ENCODE measurements at regions not wholly inside any gene's neighbourhood (a gene's known extent, or its start where the extent isn't known, plus 50 kb on each side); places are given as distances from the start of the nearest gene placed in this dataset.

GRCh38 chr4:129231945-129232588, 136.1 kb downstream of the C4orf33 start:
- no peaks in the 10 kb centered on the region for H3K4me1 Mint-ChIP-seq (ENCODE audit: low read depth)
- H3K27me3 Mint-ChIP-seq (ENCODE audit: insufficient read depth) = peaks cover 3% of the 10 kb centered on the region
- intact Hi-C loops (cut with micrococcal nuclease) = no loop called here
- H3K9me3 Mint-ChIP-seq = no peaks in the 10 kb centered on the region
- H3K36me3 Mint-ChIP-seq (ENCODE audit: low read depth) = no peaks in the 10 kb centered on the region
- no peak for DNase-seq (ENCODE audit: low spot score)
- no peak overlapping the region for H3K27ac Mint-ChIP-seq
- H3K4me3 Mint-ChIP-seq = no peak overlapping the region

GRCh38 chr4:129232589-129233337, 136.8 kb downstream of the C4orf33 start:
- intact Hi-C loops (cut with micrococcal nuclease) = no loop called here
- Mint-ChIP-seq H3K4me3 (no peak overlapping the region), H3K36me3 (ENCODE audit: low read depth) (no peaks in the 10 kb centered on the region), H3K4me1 (ENCODE audit: low read depth) (no peaks in the 10 kb centered on the region), H3K27ac (no peak overlapping the region), H3K9me3 (no peaks in the 10 kb centered on the region), H3K27me3 (ENCODE audit: insufficient read depth) (peaks cover 3% of the 10 kb centered on the region)
- DNase-seq (ENCODE audit: low spot score) = no peak

GRCh38 chr4:129233691-129234090, 137.7 kb downstream of the C4orf33 start:
- Mint-ChIP-seq H3K27ac (no peak overlapping the region), H3K4me1 (ENCODE audit: low read depth) (no peaks in the 10 kb centered on the region), H3K27me3 (ENCODE audit: insufficient read depth) (peaks cover 3% of the 10 kb centered on the region), H3K36me3 (ENCODE audit: low read depth) (no peaks in the 10 kb centered on the region), H3K4me3 (no peak overlapping the region), H3K9me3 (no peaks in the 10 kb centered on the region)
- intact Hi-C loops (cut with micrococcal nuclease) = no loop called here
- no peak for DNase-seq (ENCODE audit: low spot score)

GRCh38 chr4:129236351-129236750, 140.4 kb downstream of the C4orf33 start:
- H3K9me3 Mint-ChIP-seq = no peaks in the 10 kb centered on the region
- no peak for DNase-seq (ENCODE audit: low spot score)
- H3K27ac Mint-ChIP-seq = no peak overlapping the region
- no peaks in the 10 kb centered on the region for H3K36me3 Mint-ChIP-seq (ENCODE audit: low read depth)
- intact Hi-C loops (cut with micrococcal nuclease) = no loop called here
- peaks cover 6% of the 10 kb centered on the region for H3K27me3 Mint-ChIP-seq (ENCODE audit: insufficient read depth)
- H3K4me3 Mint-ChIP-seq = no peak overlapping the region
- no peaks in the 10 kb centered on the region for H3K4me1 Mint-ChIP-seq (ENCODE audit: low read depth)

GRCh38 chr4:129239088-129239487, 143.1 kb downstream of the C4orf33 start:
- Mint-ChIP-seq H3K27me3 (ENCODE audit: insufficient read depth) (peaks cover 6% of the 10 kb centered on the region), H3K36me3 (ENCODE audit: low read depth) (no peaks in the 10 kb centered on the region), H3K4me1 (ENCODE audit: low read depth) (no peaks in the 10 kb centered on the region), H3K27ac (no peak overlapping the region), H3K9me3 (no peaks in the 10 kb centered on the region), H3K4me3 (no peak overlapping the region)
- intact Hi-C loops (cut with micrococcal nuclease) = no loop called here
- no peak for DNase-seq (ENCODE audit: low spot score)

- Mint-ChIP-seq H3K9me3 (no peaks in the 10 kb centered on the region), H3K4me1 (ENCODE audit: low read depth) (no peaks in the 10 kb centered on the region), H3K27me3 (ENCODE audit: insufficient read depth) (peaks cover 6% of the 10 kb centered on the region), H3K36me3 (ENCODE audit: low read depth) (no peaks in the 10 kb centered on the region), H3K27ac (no peak overlapping the region), H3K4me3 (no peak overlapping the region)
- no peak for DNase-seq (ENCODE audit: low spot score)
- intact Hi-C loops (cut with micrococcal nuclease) = no loop called here
Observed at GRCh38 chr4:129240816-129241215, 144.9 kb downstream of the C4orf33 start.

- no peak overlapping the region for H3K4me3 Mint-ChIP-seq
- no peaks in the 10 kb centered on the region for H3K4me1 Mint-ChIP-seq (ENCODE audit: low read depth)
- no peaks in the 10 kb centered on the region for H3K36me3 Mint-ChIP-seq (ENCODE audit: low read depth)
- no peak overlapping the region for H3K27ac Mint-ChIP-seq
- no peak for DNase-seq (ENCODE audit: low spot score)
- peaks cover 1% of the 10 kb centered on the region for H3K27me3 Mint-ChIP-seq (ENCODE audit: insufficient read depth)
- intact Hi-C loops (cut with micrococcal nuclease) = no loop called here
- H3K9me3 Mint-ChIP-seq = no peaks in the 10 kb centered on the region
Observed at GRCh38 chr4:129246145-129246544, 150.2 kb downstream of the C4orf33 start.

GRCh38 chr4:129246910-129247461, 151.0 kb downstream of the C4orf33 start:
- Mint-ChIP-seq H3K36me3 (ENCODE audit: low read depth) (no peaks in the 10 kb centered on the region), H3K27me3 (ENCODE audit: insufficient read depth) (peaks cover 1% of the 10 kb centered on the region), H3K4me1 (ENCODE audit: low read depth) (no peaks in the 10 kb centered on the region), H3K9me3 (no peaks in the 10 kb centered on the region), H3K27ac (no peak overlapping the region), H3K4me3 (no peak overlapping the region)
- no peak for DNase-seq (ENCODE audit: low spot score)
- intact Hi-C loops (cut with micrococcal nuclease) = no loop called here

GRCh38 chr4:129248621-129249020, 152.7 kb downstream of the C4orf33 start:
- intact Hi-C loops (cut with micrococcal nuclease) = no loop called here
- Mint-ChIP-seq H3K9me3 (no peaks in the 10 kb centered on the region), H3K27ac (no peak overlapping the region), H3K27me3 (ENCODE audit: insufficient read depth) (peaks cover 1% of the 10 kb centered on the region), H3K4me3 (no peak overlapping the region), H3K36me3 (ENCODE audit: low read depth) (no peaks in the 10 kb centered on the region), H3K4me1 (ENCODE audit: low read depth) (no peaks in the 10 kb centered on the region)
- no peak for DNase-seq (ENCODE audit: low spot score)

GRCh38 chr4:129254126-129254525, 158.2 kb downstream of the C4orf33 start:
- Mint-ChIP-seq H3K4me1 (ENCODE audit: low read depth) (no peaks in the 10 kb centered on the region), H3K27me3 (ENCODE audit: insufficient read depth) (no peaks in the 10 kb centered on the region), H3K36me3 (ENCODE audit: low read depth) (no peaks in the 10 kb centered on the region), H3K9me3 (no peaks in the 10 kb centered on the region), H3K27ac (no peak overlapping the region), H3K4me3 (no peak overlapping the region)
- intact Hi-C loops (cut with micrococcal nuclease) = no loop called here
- DNase-seq (ENCODE audit: low spot score) = no peak

GRCh38 chr4:129254526-129254925, 158.6 kb downstream of the C4orf33 start:
- Mint-ChIP-seq H3K9me3 (no peaks in the 10 kb centered on the region), H3K36me3 (ENCODE audit: low read depth) (no peaks in the 10 kb centered on the region), H3K4me3 (no peak overlapping the region), H3K4me1 (ENCODE audit: low read depth) (no peaks in the 10 kb centered on the region), H3K27me3 (ENCODE audit: insufficient read depth) (no peaks in the 10 kb centered on the region), H3K27ac (no peak overlapping the region)
- intact Hi-C loops (cut with micrococcal nuclease) = no loop called here
- no peak for DNase-seq (ENCODE audit: low spot score)

GRCh38 chr4:129261584-129261983, 165.6 kb downstream of the C4orf33 start:
- intact Hi-C loops (cut with micrococcal nuclease) = no loop called here
- no peak overlapping the region for H3K4me3 Mint-ChIP-seq
- no peak for DNase-seq (ENCODE audit: low spot score)

GRCh38 chr4:129264008-129264657, 168.2 kb downstream of the C4orf33 start:
- no peaks in the 10 kb centered on the region for H3K9me3 Mint-ChIP-seq
- DNase-seq (ENCODE audit: low spot score) = no peak
- no peak overlapping the region for H3K27ac Mint-ChIP-seq
- H3K4me1 Mint-ChIP-seq (ENCODE audit: low read depth) = peaks cover 7% of the 10 kb centered on the region
- H3K4me3 Mint-ChIP-seq = no peak overlapping the region
- H3K36me3 Mint-ChIP-seq (ENCODE audit: low read depth) = no peaks in the 10 kb centered on the region
- intact Hi-C loops (cut with micrococcal nuclease) = no loop called here
- peaks cover 7% of the 10 kb centered on the region for H3K27me3 Mint-ChIP-seq (ENCODE audit: insufficient read depth)

More at GRCh38 chr4:129261584-129261983, 165.6 kb downstream of the C4orf33 start:
- peaks cover 4% of the 10 kb centered on the region for H3K27me3 Mint-ChIP-seq (ENCODE audit: insufficient read depth)
- peaks cover 7% of the 10 kb centered on the region for H3K4me1 Mint-ChIP-seq (ENCODE audit: low read depth)
- no peak overlapping the region for H3K27ac Mint-ChIP-seq
- H3K36me3 Mint-ChIP-seq (ENCODE audit: low read depth) = no peaks in the 10 kb centered on the region
- H3K9me3 Mint-ChIP-seq = no peaks in the 10 kb centered on the region

All from activated T-helper 1 cell treated with anti-CD3 and anti-CD28 coated beads, Interleukin-12 subunit alpha, Interleukin-12 subunit beta, Interleukin-2, Interleukin-4 antibody, amounts not matched to agents 30 ng/mL and 10 ng/mL and 1 ng/mL, durations not matched to agents 14 hours and 24 hours and 36 hours (primary cell).